GM12874 (cell line): ENCODE measurements at regions not wholly inside any gene's neighbourhood (a gene's known extent, or its start where the extent isn't known, plus 50 kb on each side); places are given as distances from the start of the nearest gene placed in this dataset.

Source experiments
- CTCF ChIP-seq: IDR thresholded peaks from 2 replicates; pipeline ENCODE4 v1.5.1; 2011; ENCODE audit warnings: low read depth, mild to moderate bottlenecking, control low read depth, low read length, moderate library complexity; ENCODE audit not compliant: insufficient read depth

- no peak for TF ChIP-seq CTCF
These were observed 316.2 kb upstream of the NOX3 start for GRCh38 chr6:155771822-155772221.

GRCh38 chr6:155770856-155771255 lies 315.2 kb upstream of the NOX3 start:
- no peak for TF ChIP-seq CTCF

DNA sequence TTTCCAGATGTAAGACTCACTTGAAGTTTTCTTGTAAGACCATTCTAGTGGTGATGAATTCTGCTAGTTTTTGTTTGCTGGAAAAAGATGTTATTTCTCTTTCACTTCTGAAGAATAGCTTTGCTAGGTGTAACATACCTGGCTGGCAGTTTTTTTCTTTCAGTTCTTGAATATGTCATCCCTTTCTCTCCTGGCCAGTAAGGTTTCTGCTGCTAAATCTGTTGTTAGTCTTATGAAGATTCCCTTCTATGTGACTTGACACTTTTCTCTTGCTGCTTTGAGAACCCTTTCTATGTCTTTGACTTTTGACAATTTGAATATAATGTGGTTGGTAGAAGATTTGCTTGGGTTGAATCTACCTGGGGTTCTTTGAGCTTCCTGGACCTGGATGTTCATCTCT lies 314.7 kb upstream of the NOX3 start:
- TF ChIP-seq CTCF = no peak

- no peak for TF ChIP-seq CTCF
These were observed 309.9 kb upstream of the NOX3 start for GRCh38 chr6:155765275-155766194.

DNA sequence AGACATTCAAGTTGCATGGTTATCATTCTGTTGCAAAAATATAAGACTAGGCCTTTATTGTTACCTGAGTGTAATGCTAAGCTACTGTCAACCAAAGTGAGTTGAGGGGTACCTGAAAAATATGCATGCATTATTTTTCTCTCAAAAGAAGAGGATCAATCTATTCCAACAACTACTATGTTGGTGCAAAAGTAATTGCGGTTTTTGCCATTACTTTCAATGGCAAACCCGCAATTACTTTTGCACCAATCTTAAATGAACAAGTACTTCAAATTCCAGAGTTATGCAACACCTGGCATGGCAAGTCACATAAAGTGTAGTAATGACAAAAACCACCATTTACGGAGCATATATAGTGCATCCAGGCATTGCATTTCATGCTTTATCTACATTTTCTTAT lies 307.0 kb upstream of the NOX3 start:
- TF ChIP-seq CTCF = no peak

- no peak for TF ChIP-seq CTCF
These were observed 299.8 kb upstream of the NOX3 start for GRCh38 chr6:155755452-155755851.

DNA sequence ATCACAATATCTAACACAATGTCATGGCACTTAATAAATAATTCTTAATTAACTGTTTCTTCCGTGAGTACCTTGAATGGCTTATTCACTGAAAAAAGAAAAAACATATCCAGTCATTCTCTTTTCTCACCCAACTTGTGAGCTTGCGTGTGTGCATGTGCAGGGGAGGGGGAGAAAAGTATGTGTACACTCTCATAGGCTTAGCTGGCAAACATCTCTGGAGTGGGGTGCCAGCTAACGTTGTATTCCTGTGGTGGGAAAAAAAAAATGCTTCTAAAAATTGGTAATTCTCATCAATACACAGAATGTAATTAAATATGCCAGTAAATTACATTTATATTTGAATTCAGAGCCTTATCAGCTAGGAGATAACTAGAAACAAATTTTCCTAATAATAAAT lies 291.9 kb upstream of the NOX3 start:
- no peak for TF ChIP-seq CTCF
